Activated CD8-positive, alpha-beta T cell treated with anti-CD3 and anti-CD28 coated beads for 36 hours (primary cell): ENCODE measurements at regions not wholly inside any gene's neighbourhood (a gene's known extent, or its start where the extent isn't known, plus 50 kb on each side); places are given as distances from the start of the nearest gene placed in this dataset.

Source experiments
- ATAC-seq: fragments of 200-7000 bp; cut with Tn5 transposase; one replicate; pipeline ENCODE4 v1.10.0; 2021; ENCODE audit warnings: mild to moderate bottlenecking, moderate library complexity
- CTCF ChIA-PET: fragments of 350-600 bp; sonication (Branson Sonifier 250); formaldehyde crosslinking; loops from one replicate; lab custom pipeline; 2021; ENCODE audit warnings: antibody characterized with exemption; lab: Charles Lee
- POLR2A ChIA-PET: fragments of 350-600 bp; sonication (Branson Sonifier 250); formaldehyde crosslinking; loops from one replicate; lab custom pipeline; 2021; ENCODE audit warnings: antibody characterized with exemption; lab: Charles Lee
- DNase-seq: peaks from one replicate; pipeline ENCODE4 v3.0.0-alpha.2; 2020
- H3K27ac Mint-ChIP-seq: one replicate; pipeline ENCODE4 v1.8.0; 2021; ENCODE audit warnings: mild to moderate bottlenecking, mixed read lengths
- H3K27me3 Mint-ChIP-seq: one replicate; pipeline ENCODE4 v1.8.0; 2021; ENCODE audit warnings: mixed read lengths
- H3K36me3 Mint-ChIP-seq: one replicate; pipeline ENCODE4 v1.8.0; 2021; ENCODE audit warnings: low read depth, mixed read lengths
- H3K4me1 Mint-ChIP-seq: one replicate; pipeline ENCODE4 v1.8.0; 2021; ENCODE audit warnings: low read depth, mixed read lengths
- H3K4me3 Mint-ChIP-seq: one replicate; pipeline ENCODE4 v1.8.0; 2021; ENCODE audit warnings: mild to moderate bottlenecking, moderate library complexity, mixed read lengths
- H3K9me3 Mint-ChIP-seq: one replicate; pipeline ENCODE4 v1.8.0; 2021; ENCODE audit warnings: mixed read lengths
- CTCF ChIP-seq: fragments of 200-600 bp; IDR thresholded peaks from one replicate; pipeline ENCODE4 v1.8.0; 2022; ENCODE audit warnings: antibody characterized with exemption, mild to moderate bottlenecking
- intact Hi-C: fragments of 100-400 bp; cut with micrococcal nuclease; formaldehyde crosslinking; loops from one replicate; pipeline ENCODE4 v1.10.0; 2022

GRCh38 chrX:112380541-112381278 is 298.1 kb upstream of the TRPC5 start:
- Mint-ChIP-seq H3K27me3 (no peaks in the 10 kb centered on the region), H3K36me3 (no peaks in the 10 kb centered on the region), H3K4me3 (no peak overlapping the region), H3K27ac (no peak overlapping the region), H3K4me1 (no peaks in the 10 kb centered on the region), H3K9me3 (no peaks in the 10 kb centered on the region)
- CTCF ChIA-PET, result no interaction called here
- TF ChIP-seq CTCF, result no peak
- intact Hi-C loops, result no loop called here
- no peak for ATAC-seq
- no peak for DNase-seq
- POLR2A ChIA-PET, result no interaction called here

GRCh38 chrX:112377481-112377880 is 294.9 kb upstream of the TRPC5 start:
- TF ChIP-seq CTCF, result no peak
- H3K4me3 Mint-ChIP-seq, result no peak overlapping the region
- no peak overlapping the region for H3K27ac Mint-ChIP-seq
- ATAC-seq, result no peak
- H3K27me3 Mint-ChIP-seq, result no peaks in the 10 kb centered on the region
- no peak for DNase-seq
- H3K4me1 Mint-ChIP-seq, result no peaks in the 10 kb centered on the region
- no peaks in the 10 kb centered on the region for H3K9me3 Mint-ChIP-seq
- H3K36me3 Mint-ChIP-seq, result no peaks in the 10 kb centered on the region
- ChIA-PET CTCF (no interaction called here), POLR2A (no interaction called here)
- intact Hi-C loops, result no loop called here

- ChIA-PET CTCF (no interaction called here), POLR2A (no interaction called here)
- Mint-ChIP-seq H3K4me3 (no peak overlapping the region), H3K36me3 (no peaks in the 10 kb centered on the region), H3K27ac (no peak overlapping the region), H3K4me1 (no peaks in the 10 kb centered on the region), H3K9me3 (no peaks in the 10 kb centered on the region), H3K27me3 (no peaks in the 10 kb centered on the region)
- TF ChIP-seq CTCF, result no peak
- ATAC-seq (no peak), DNase-seq (no peak)
- intact Hi-C loops, result no loop called here
Measured at GRCh38 chrX:112368371-112368770, 285.8 kb upstream of the TRPC5 start.

GRCh38 chrX:112367065-112367464 is 284.5 kb upstream of the TRPC5 start:
- Mint-ChIP-seq H3K36me3 (no peaks in the 10 kb centered on the region), H3K27me3 (no peaks in the 10 kb centered on the region), H3K27ac (no peak overlapping the region), H3K4me1 (no peaks in the 10 kb centered on the region), H3K9me3 (no peaks in the 10 kb centered on the region), H3K4me3 (no peak overlapping the region)
- no peak for ATAC-seq
- POLR2A ChIA-PET, result no interaction called here
- CTCF ChIA-PET, result no interaction called here
- intact Hi-C loops, result no loop called here
- no peak for DNase-seq
- no peak for TF ChIP-seq CTCF

- no peak overlapping the region for H3K4me3 Mint-ChIP-seq
- H3K36me3 Mint-ChIP-seq, result no peaks in the 10 kb centered on the region
- H3K27me3 Mint-ChIP-seq, result no peaks in the 10 kb centered on the region
- no peaks in the 10 kb centered on the region for H3K4me1 Mint-ChIP-seq
- ChIA-PET POLR2A (no interaction called here), CTCF (no interaction called here)
- intact Hi-C loops, result no loop called here
- no peak for DNase-seq
- ATAC-seq, result no peak
- H3K27ac Mint-ChIP-seq, result no peak overlapping the region
- TF ChIP-seq CTCF, result no peak
- H3K9me3 Mint-ChIP-seq, result no peaks in the 10 kb centered on the region
Measured at GRCh38 chrX:112359906-112360305, 277.3 kb upstream of the TRPC5 start.
